CD1c-positive myeloid dendritic cell (primary cell): ENCODE measurements at regions not wholly inside any gene's neighbourhood (a gene's known extent, or its start where the extent isn't known, plus 50 kb on each side); places are given as distances from the start of the nearest gene placed in this dataset.
"Not testable (repeated sequence)": the region's sequence is repeated elsewhere in the genome, so short reads cannot be mapped to it uniquely, and the experiment has no call there.

Experiments
- DNase-seq: peaks from one replicate; pipeline ENCODE4 v3.0.0-alpha.2; 2016; ENCODE audit errors: extremely low spot score

DNA sequence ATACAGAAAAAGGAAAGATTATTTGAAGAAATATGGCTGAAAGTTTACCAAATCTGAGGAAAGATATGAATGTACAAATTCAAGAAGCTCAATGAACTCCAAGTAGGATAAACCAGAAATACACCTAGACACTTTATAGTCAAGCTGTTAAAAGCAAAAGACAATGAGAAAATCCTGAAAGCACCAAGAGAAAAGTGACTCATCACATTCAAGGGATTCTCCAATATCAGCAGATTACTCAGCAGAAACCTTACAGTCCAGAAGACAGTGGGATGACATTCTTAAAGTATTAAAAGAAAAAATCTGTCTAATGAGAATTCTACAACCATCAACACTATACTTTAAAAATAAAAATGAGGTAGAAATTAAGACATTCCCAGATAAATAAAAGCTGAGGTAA is 223.8 kb upstream of the ZCCHC13 start:
- DNase-seq: no peak

DNA sequence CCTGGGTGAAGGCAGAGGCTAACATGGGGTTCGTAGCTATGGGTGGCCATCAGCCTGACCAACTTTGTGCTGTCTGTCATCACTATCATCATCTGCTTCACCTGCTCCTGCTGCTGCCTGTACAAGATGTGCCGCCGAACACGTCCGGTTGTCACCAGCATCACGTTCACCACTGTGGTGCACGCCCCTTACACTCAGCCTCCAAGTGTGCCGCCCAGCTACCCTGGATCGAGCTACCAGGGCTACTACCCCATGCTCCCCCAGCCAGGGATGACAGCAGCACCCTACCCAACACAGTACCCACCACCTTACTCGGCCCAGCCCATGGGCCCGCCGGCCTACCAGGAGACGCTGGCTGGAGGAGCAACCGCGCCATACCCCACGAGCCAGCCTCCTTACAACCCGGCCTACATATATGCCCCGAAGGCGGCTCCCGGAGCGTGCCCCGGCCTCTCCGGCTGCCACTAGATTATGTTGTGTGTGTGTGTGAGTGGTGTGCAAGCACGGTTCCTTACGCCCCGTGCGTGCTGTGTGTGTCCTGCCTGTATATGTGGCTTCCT is 213.4 kb upstream of the XIST start:
- no peak for DNase-seq

GRCh38 chrX:74063426-74064155 is 211.1 kb upstream of the XIST start:
- DNase-seq: no peak

GRCh38 chrX:74061879-74062278 is 209.4 kb upstream of the XIST start:
- DNase-seq: no peak

DNA sequence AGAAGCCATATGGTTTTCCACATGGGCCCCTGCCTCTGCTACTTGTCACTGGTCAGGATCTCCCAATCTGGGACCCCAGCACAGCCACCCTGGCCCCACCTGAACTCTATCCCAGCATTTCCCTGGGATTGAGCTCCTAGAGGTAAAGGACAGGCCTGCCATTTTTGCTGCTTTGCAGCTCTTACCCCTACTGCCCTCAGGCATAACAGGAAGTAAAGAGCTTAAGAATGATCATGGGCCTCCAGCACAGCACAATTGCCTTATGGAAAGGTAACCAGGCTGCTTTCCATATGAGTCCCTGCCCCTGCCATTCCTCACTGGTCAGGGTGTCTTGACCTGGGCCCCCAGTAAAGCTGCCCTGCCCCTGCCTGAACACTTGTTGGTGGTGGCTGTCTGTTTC is 196.6 kb upstream of the XIST start:
- no peak for DNase-seq

GRCh38 chrX:74034066-74034465 is 181.6 kb upstream of the XIST start:
- DNase-seq: not testable (repeated sequence)

- DNase-seq: not testable (repeated sequence)
Measured at GRCh38 chrX:74031527-74031926, 179.0 kb upstream of the XIST start.

GRCh38 chrX:74030766-74031165 is 178.3 kb upstream of the XIST start:
- not testable (repeated sequence) for DNase-seq

DNA sequence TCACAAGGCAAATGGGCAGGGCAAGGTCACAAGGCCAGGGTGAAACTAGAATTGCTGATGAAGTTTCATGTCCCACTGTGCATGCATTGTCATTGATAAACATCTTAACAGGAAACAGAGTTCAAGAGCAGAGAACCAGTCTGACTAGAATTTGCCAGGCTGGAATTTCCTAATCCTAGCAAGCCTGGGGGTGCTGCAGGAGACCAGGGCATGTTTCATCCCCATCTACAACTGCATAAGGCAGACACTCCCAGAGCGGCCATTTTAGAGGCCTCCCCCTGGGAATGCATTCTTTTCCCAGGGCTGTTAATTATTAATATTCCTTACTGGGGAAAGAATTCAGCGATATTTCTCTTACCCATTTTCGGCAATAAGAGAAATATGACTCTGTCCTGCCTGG is 172.6 kb upstream of the XIST start:
- DNase-seq: not testable (repeated sequence)

DNA sequence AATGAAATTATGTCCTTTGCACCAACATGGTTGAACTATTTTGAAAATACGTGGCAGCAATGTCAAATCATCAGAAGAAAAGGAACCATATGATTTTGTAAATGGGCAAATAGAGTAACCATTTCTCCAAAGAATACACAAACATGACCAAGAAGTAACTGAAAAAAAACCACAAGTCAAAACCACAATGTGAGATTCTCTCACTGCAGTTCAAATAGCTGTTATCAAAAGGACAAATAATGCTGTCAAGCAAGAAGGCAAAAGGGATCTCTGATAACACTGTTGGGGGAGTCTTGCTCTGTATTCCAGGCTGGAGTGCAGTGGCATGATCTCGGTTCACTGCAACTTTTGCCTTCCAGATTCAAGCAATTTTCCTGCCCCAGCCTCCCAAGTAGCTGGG is 170.7 kb upstream of the XIST start:
- no peak for DNase-seq

- no peak for DNase-seq
Measured at GRCh38 chrX:74018253-74018652, 165.7 kb upstream of the XIST start.

- DNase-seq: peak; percentile 66
Measured at GRCh38 chrX:74015379-74016019, 163.0 kb upstream of the XIST start.

GRCh38 chrX:74009041-74009440 is 156.5 kb upstream of the XIST start:
- no peak for DNase-seq

- DNase-seq: no peak
Measured at GRCh38 chrX:73992019-73992418, 139.5 kb upstream of the XIST start.

DNA sequence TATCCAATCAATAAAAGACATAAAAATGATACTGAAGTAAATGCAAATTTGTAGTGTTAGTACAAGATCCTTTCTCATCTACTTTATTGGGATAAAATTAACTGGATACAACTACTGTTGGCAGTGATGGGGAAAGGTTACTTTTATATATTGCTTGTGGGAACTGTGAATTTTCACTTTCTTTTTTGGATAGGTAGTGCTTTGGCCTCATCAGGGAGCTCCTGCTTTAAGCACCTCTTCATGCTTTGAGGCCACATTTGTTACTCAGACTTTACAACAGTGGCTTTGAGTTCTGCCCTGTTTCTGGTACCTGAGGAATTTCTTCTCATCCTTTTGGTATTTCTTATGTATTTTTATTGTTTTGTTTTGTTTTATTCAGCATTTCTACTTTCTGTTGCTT is 134.7 kb upstream of the XIST start:
- no peak for DNase-seq

DNA sequence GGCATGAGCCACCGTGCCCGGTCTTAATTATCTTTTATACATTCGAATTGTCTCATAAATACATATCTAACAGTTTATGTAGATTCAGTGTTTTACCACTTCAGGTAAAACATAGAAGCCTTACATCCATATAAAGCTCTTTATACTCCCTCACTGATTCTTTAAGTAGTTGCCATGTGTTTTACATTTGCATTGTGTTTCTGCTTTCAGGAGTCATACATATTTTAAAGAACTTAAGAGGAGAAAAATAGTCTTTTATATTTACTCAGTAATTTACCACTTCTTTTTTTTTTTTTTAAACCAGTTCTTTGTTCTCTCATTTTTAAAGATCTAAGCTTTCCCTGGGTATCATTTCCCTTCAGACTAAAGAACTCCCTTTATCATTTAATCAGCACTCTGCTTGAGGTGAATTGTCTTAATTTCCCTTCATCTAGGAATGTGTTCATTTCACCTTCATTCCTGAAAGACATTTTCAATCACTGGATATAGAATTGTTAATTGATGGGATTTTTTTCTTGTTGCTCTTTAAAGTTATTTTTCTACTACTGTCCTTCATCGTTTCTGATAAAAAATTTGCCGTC is 127.1 kb upstream of the XIST start:
- no peak for DNase-seq

DNA sequence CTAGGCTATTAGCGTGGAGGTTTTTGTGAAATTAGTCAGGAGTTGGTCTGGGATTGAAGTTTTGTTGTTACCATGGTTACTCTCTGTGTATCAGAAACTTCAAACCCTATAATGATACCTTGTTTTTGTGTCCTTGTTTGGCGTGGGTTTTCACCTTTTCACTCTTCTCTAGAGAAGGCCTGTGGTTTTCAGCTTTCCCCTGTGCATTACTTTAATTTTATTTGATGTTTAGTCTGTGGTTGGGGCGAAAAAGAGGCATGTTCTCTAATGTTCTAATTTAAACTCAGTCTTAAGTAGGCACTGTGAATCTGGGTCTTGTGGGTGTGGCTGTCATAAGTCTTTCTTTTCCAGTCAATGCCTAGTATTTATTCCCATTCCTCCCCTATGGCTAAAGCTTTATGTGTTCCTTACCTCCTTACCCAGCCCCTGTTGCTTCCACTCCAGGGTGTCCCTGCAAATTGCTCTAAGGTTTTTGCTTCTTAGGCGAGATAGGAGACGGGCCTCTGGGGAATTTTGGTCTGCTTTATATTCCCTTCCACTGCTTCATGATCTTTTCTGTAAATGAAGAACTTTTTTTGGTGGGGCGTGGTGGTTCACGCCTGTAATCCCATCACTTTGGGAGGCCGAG is 125.1 kb upstream of the XIST start:
- DNase-seq: peak; percentile 1

DNA sequence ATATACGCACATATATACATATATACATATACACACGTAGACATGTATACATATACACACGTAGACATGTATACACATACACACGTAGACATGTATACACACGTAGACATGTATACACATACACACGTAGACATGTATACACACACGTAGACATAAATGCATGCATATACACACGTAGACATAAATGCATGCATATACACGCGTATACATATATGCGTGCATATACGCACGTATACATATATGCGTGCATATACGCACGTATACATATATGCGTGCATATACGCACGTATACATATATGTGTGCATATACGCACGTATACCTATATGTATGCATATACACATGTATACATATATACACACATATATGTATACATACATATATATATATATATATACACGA is 114.9 kb upstream of the XIST start:
- DNase-seq: not testable (repeated sequence)

DNA sequence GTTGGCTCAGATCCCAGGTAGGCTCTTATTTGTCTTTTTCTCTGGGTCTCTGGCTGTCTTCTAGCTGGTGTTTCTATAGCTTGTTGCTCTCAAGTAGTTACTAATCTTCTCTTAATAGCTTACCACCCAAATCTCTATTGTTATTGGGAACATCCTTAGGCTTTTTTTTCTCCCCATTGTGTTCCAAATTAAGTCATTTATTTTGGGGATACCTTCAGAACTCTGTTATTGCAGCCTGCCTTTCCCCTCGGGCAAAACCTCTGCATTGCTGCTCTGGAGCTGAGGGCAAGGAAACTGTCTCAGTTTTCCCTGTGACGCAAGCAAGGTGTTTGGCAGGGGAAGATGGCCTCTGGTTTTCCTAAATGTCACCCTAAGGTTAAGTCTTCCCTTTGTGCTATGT is 113.3 kb upstream of the XIST start:
- DNase-seq: no peak

GRCh38 chrX:73964579-73964978 is 112.1 kb upstream of the XIST start:
- no peak for DNase-seq

- DNase-seq: no peak
Measured at GRCh38 chrX:73963682-73964081, 111.2 kb upstream of the XIST start.

GRCh38 chrX:73962948-73963347 is 110.4 kb upstream of the XIST start:
- no peak for DNase-seq
